B cell (primary cell): ENCODE measurements at regions not wholly inside any gene's neighbourhood (a gene's known extent, or its start where the extent isn't known, plus 50 kb on each side); places are given as distances from the start of the nearest gene placed in this dataset.

Source experiments
- ATAC-seq: fragments of 200-7000 bp; cut with Tn5 transposase; one replicate; pipeline ENCODE4 v1.10.0; 2021; ENCODE audit warnings: low read depth, mild to moderate bottlenecking, moderate number of reproducible peaks, moderate library complexity
- CTCF ChIA-PET: fragments of 350-600 bp; sonication (Branson Sonifier 250); formaldehyde crosslinking; loops from one replicate; lab custom pipeline; 2021; ENCODE audit warnings: antibody characterized with exemption, inconsistent platforms; lab: Charles Lee
- POLR2A ChIA-PET: fragments of 350-600 bp; sonication (Branson Sonifier 250); formaldehyde crosslinking; loops from one replicate; lab custom pipeline; 2021; ENCODE audit warnings: antibody characterized with exemption; lab: Charles Lee
- DNase-seq: peaks from one replicate; pipeline ENCODE4 v3.0.0; 2013
- H2AFZ ChIP-seq: 2 replicates; pipeline ENCODE4 v1.6.1; 2012; ENCODE audit warnings: mild to moderate bottlenecking, low read depth, low read length; ENCODE audit not compliant: insufficient read depth, poor library complexity, severe bottlenecking
- H3K27ac ChIP-seq, 2 donors: 1 replicate in 1 of 2; 2 replicates in 1 of 2; pipeline ENCODE4 v1.5.1; 2012 to 2013; ENCODE audit warnings: low read length in 2 of 2, mild to moderate bottlenecking in 2 of 2, moderate library complexity in 1 of 2
- H3K27me3 ChIP-seq, 4 experiments: fragments of 200-600 bp in 1 of 4; sonication (generic) in 1 of 4; replicated peaks in 1 of 4; 1 replicate in 2 of 4; 2 replicates in 2 of 4; pipeline versions ENCODE4 v1.6.1 to v1.7.0; 2013 to 2016; ENCODE audit warnings: low read length in 3 of 4, mild to moderate bottlenecking in 2 of 4, mixed read lengths in 1 of 4, moderate library complexity in 1 of 4; ENCODE audit not compliant: insufficient read depth in 4 of 4, control insufficient read depth in 3 of 4; ENCODE audit errors: control extremely low read depth in 1 of 4
- H3K36me3 ChIP-seq, 2 experiments: replicated peaks in 1 of 2; 1 replicate in 1 of 2; 2 replicates in 1 of 2; pipeline versions ENCODE4 v1.6.1 to v1.7.1; 2013; ENCODE audit warnings: low read length in 1 of 2; ENCODE audit not compliant: insufficient read depth in 2 of 2, control insufficient read depth in 1 of 2; ENCODE audit errors: control extremely low read depth in 1 of 2, extremely low read depth in 1 of 2
- H3K4me1 ChIP-seq, 2 donors: fragments of 200-600 bp in 1 of 2; sonication (generic) in 1 of 2; 1 replicate in 1 of 2; 2 replicates in 1 of 2; pipeline versions ENCODE4 v1.5.1 to v1.6.1; 2013 to 2017; ENCODE audit warnings: low read length in 2 of 2; ENCODE audit not compliant: control insufficient read depth in 2 of 2, insufficient read depth in 2 of 2
- H3K4me2 ChIP-seq: replicated peaks from 2 replicates; pipeline ENCODE3; 2012; ENCODE audit warnings: mild to moderate bottlenecking, low read depth, low read length; ENCODE audit not compliant: poor library complexity, severe bottlenecking
- H3K4me3 ChIP-seq, 5 experiments: fragments of 200-600 bp in 1 of 5; sonication (generic) in 1 of 5; 1 replicate in 3 of 5; 2 replicates in 2 of 5; pipeline versions ENCODE4 v1.5.1 to v1.7.0; 2011 to 2016; ENCODE audit warnings: low read length in 4 of 5, mild to moderate bottlenecking in 4 of 5, low read depth in 2 of 5, control low read depth in 1 of 5, moderate library complexity in 1 of 5; ENCODE audit not compliant: insufficient read depth in 1 of 5; ENCODE audit errors: control extremely low read depth in 1 of 5, extremely low read depth in 1 of 5
- H3K79me2 ChIP-seq: fragments of 200-600 bp; sonication (generic); one replicate; pipeline ENCODE4 v1.6.0; 2016; ENCODE audit warnings: low read length; ENCODE audit not compliant: control insufficient read depth, insufficient read depth
- H3K9ac ChIP-seq: fragments of 200-600 bp; sonication (generic); 2 replicates; pipeline ENCODE4 v1.6.1; 2017; ENCODE audit warnings: mild to moderate bottlenecking, low read length, moderate library complexity
- H3K9me3 ChIP-seq, 3 donors: one replicate each; pipeline versions ENCODE4 v1.6.1 to v1.7.1; 2013; ENCODE audit warnings: low read length in 2 of 3; ENCODE audit not compliant: control insufficient read depth in 2 of 3, insufficient read depth in 1 of 3; ENCODE audit errors: control extremely low read depth in 1 of 3
- H4K20me1 ChIP-seq: 2 replicates; pipeline ENCODE4 v1.6.0; 2012; ENCODE audit warnings: mild to moderate bottlenecking, low read length; ENCODE audit not compliant: insufficient read depth, control insufficient read depth, poor library complexity, severe bottlenecking
- H3K27ac Mint-ChIP-seq: one replicate; pipeline ENCODE4 v1.8.0; 2021; ENCODE audit warnings: mixed read lengths
- H3K27me3 Mint-ChIP-seq: one replicate; pipeline ENCODE4 v1.8.0; 2021; ENCODE audit warnings: mixed read lengths
- H3K4me1 Mint-ChIP-seq: one replicate; pipeline ENCODE4 v1.8.0; 2021; ENCODE audit warnings: mixed read lengths
- H3K4me3 Mint-ChIP-seq: one replicate; pipeline ENCODE4 v1.8.0; 2021; ENCODE audit warnings: mixed read lengths
- H3K9me3 Mint-ChIP-seq: one replicate; pipeline ENCODE4 v1.8.0; 2022; ENCODE audit warnings: mixed read lengths; ENCODE audit not compliant: insufficient read depth
- CTCF ChIP-seq: fragments of 200-600 bp; IDR thresholded peaks from one replicate; pipeline ENCODE4 v1.8.0; 2022; ENCODE audit warnings: antibody characterized with exemption, mild to moderate bottlenecking
- EZH2 ChIP-seq: IDR thresholded peaks from 2 replicates; pipeline ENCODE4 v1.6.1; 2012; ENCODE audit warnings: borderline replicate concordance, low read depth, mild to moderate bottlenecking, moderate library complexity, low read length; ENCODE audit not compliant: insufficient read depth, poor library complexity, severe bottlenecking
- WGBS: methylation state at CpG from one replicate; pipeline ENCODE4 v1.1.5; 2013; ENCODE audit warnings: missing lambda C conversion rate; ENCODE audit not compliant: insufficient coverage; 5-methylcytosine and 5-hydroxymethylcytosine counted together
- intact Hi-C: fragments of 100-400 bp; cut with micrococcal nuclease; formaldehyde crosslinking; loops from one replicate; pipeline ENCODE4 v1.10.0; 2022

- ChIA-PET POLR2A (no interaction called here), CTCF (no interaction called here)
- H3K4me3 Mint-ChIP-seq: no peak overlapping the region
- Histone ChIP-seq H3K4me1 (no peaks in the 10 kb centered on the region), H3K9me3 (no peaks in the 10 kb centered on the region), H2AFZ (no peak overlapping the region), H3K4me3 (no peak overlapping the region), H4K20me1 (no peaks in the 10 kb centered on the region), H3K4me2 (no peak overlapping the region), H3K36me3 (no peaks in the 10 kb centered on the region), H3K79me2 (no peaks in the 10 kb centered on the region), H3K9ac (no peak overlapping the region), H3K27me3 (no peaks in the 10 kb centered on the region), H3K27ac (no peak overlapping the region)
- ATAC-seq: no peak
- H3K27me3 Mint-ChIP-seq: no peaks in the 10 kb centered on the region
- intact Hi-C loops: no loop called here
- H3K4me1 Mint-ChIP-seq: no peaks in the 10 kb centered on the region
- TF ChIP-seq CTCF (no peak), EZH2 (no peak)
- no peak for DNase-seq
- 100% methylated on average over 1 of the region's 1 CpG for WGBS
- H3K27ac Mint-ChIP-seq: no peak overlapping the region
- H3K9me3 Mint-ChIP-seq: peaks cover 5% of the 10 kb centered on the region
These were observed 805.5 kb downstream of the IGSF11 start for GRCh38 chr3:118229196-118229595.

GRCh38 chr3:118231578-118231977 is 803.1 kb downstream of the IGSF11 start:
- Histone ChIP-seq H3K27ac (no peak overlapping the region), H3K27me3 (no peaks in the 10 kb centered on the region), H3K36me3 (no peaks in the 10 kb centered on the region), H3K9ac (no peak overlapping the region), H3K79me2 (no peaks in the 10 kb centered on the region), H3K4me1 (no peaks in the 10 kb centered on the region), H3K9me3 (no peaks in the 10 kb centered on the region), H4K20me1 (no peaks in the 10 kb centered on the region), H2AFZ (no peak overlapping the region), H3K4me2 (no peak overlapping the region), H3K4me3 (no peak overlapping the region)
- CTCF ChIA-PET: no interaction called here
- ATAC-seq (no peak), DNase-seq (no peak)
- TF ChIP-seq CTCF (no peak), EZH2 (no peak)
- WGBS: no CpG with 5 or more reads among the region's 2 CpGs
- H3K9me3 Mint-ChIP-seq: peaks cover 2% of the 10 kb centered on the region
- H3K4me1 Mint-ChIP-seq: no peaks in the 10 kb centered on the region
- H3K27ac Mint-ChIP-seq: no peak overlapping the region
- intact Hi-C loops: no loop called here
- no peaks in the 10 kb centered on the region for H3K27me3 Mint-ChIP-seq
- POLR2A ChIA-PET: no interaction called here
- H3K4me3 Mint-ChIP-seq: no peak overlapping the region
